K562 (cell line): ENCODE measurements at regions not wholly inside any gene's neighbourhood (a gene's known extent, or its start where the extent isn't known, plus 50 kb on each side); places are given as distances from the start of the nearest gene placed in this dataset.

Experiments used
- CREB3 ChIP-seq: fragments of 450-650 bp; conservative IDR thresholded peaks from 2 replicates; pipeline ENCODE4 v1.6.1; 2016; ENCODE audit warnings: missing genetic modification characterization, low read depth, mild to moderate bottlenecking, missing compliant biosample characterization, moderate library complexity
- KHSRP ChIP-seq: fragments of 450-650 bp; IDR thresholded peaks from 2 replicates; pipeline ENCODE4 v1.6.1; 2017
- RAD51 ChIP-seq: fragments of 450-650 bp; IDR thresholded peaks from 2 replicates; pipeline ENCODE4 v1.7.1; 2016; ENCODE audit warnings: low read depth, mild to moderate bottlenecking, borderline replicate concordance
- RBFOX2 ChIP-seq: fragments of 200-400 bp; formaldehyde crosslinking; IDR thresholded peaks from 2 replicates; pipeline ENCODE4 v1.6.1; 2017; ENCODE audit warnings: low read depth, mild to moderate bottlenecking, low read length, moderate library complexity
- SMARCC2 ChIP-seq: fragments of 450-650 bp; IDR thresholded peaks from 2 replicates; pipeline ENCODE4 v1.6.1; 2017; ENCODE audit warnings: antibody characterized with exemption, moderate library complexity, mild to moderate bottlenecking, low read depth
- SRSF1 ChIP-seq: fragments of 200-400 bp; formaldehyde crosslinking; IDR thresholded peaks from 2 replicates; pipeline ENCODE4 v1.6.1; 2017; ENCODE audit warnings: mild to moderate bottlenecking, low read depth, low read length, moderate library complexity
- ZBTB11 ChIP-seq, 3 experiments: fragments of 200-800 bp in 1 of 3; fragments of 250-450 bp in 1 of 3; fragments of 450-650 bp in 1 of 3; sonication (Bioruptor Pico) in 1 of 3; sonication (Bioruptor generic) in 1 of 3; formaldehyde crosslinking in 1 of 3; IDR thresholded peaks; 2 replicates each; pipeline versions ENCODE4 v1.6.1 to v1.8.0; 2016 to 2022; ENCODE audit warnings: mild to moderate bottlenecking in 2 of 3, missing genetic modification characterization in 2 of 3, missing compliant biosample characterization in 1 of 3, moderate library complexity in 1 of 3
- ZBTB7A ChIP-seq: IDR thresholded peaks from 2 replicates; pipeline ENCODE4 v1.6.1; 2011; ENCODE audit warnings: low read depth, mild to moderate bottlenecking, low read length, moderate library complexity, borderline replicate concordance; ENCODE audit not compliant: control insufficient read depth
- ZNF134 ChIP-seq: fragments of 250-450 bp; sonication (Bioruptor Pico); conservative IDR thresholded peaks from 2 replicates; pipeline ENCODE4 v1.4.0; 2020
- ZNF239 ChIP-seq: fragments of 250-450 bp; sonication (Bioruptor Pico); IDR thresholded peaks from 2 replicates; pipeline ENCODE4 v1.4.0; 2020; ENCODE audit warnings: mild to moderate bottlenecking
- ZNF347 ChIP-seq: fragments of 450-650 bp; formaldehyde crosslinking; IDR thresholded peaks from 2 replicates; pipeline ENCODE4 v1.4.0; 2020; ENCODE audit warnings: low read depth, mild to moderate bottlenecking, moderate library complexity
- ZNF354B ChIP-seq: fragments of 250-450 bp; sonication (Bioruptor Pico); IDR thresholded peaks from 2 replicates; pipeline ENCODE4 v1.4.0; 2020

- TF ChIP-seq SRSF1 = no peak
- TF ChIP-seq ZNF354B (CRISPR knock-in tag) = no peak
- TF ChIP-seq CREB3 (tag) = no peak
- no peak for TF ChIP-seq RAD51
- no peak for TF ChIP-seq ZBTB11 (CRISPR knock-in tag; IDR thresholded peaks at IDR 0.05)
- TF ChIP-seq ZNF134 (CRISPR knock-in tag) = no peak
- no peak for TF ChIP-seq SMARCC2
- no peak for TF ChIP-seq RBFOX2
- TF ChIP-seq KHSRP = no peak
- TF ChIP-seq ZNF239 (CRISPR knock-in tag) = no peak
- TF ChIP-seq ZBTB7A = no peak
- no peak for TF ChIP-seq ZNF347 (CRISPR knock-in tag)
Observed at GRCh38 chr9:107548298-107549142, 59.0 kb upstream of the KLF4 start (continued).
